Tibial nerve (tissue), 4 donors: ENCODE measurements at regions not wholly inside any gene's neighbourhood (a gene's known extent, or its start where the extent isn't known, plus 50 kb on each side); places are given as distances from the start of the nearest gene placed in this dataset.

ENCODE experiments used
- DNase-seq, 2 donors: peaks; one replicate each; pipeline ENCODE4 v3.0.0-alpha.2; 2019; ENCODE audit warnings: low spot score in 2 of 2
- H3K27ac ChIP-seq, 4 donors: fragments of 200-600 bp; sonication (generic) in 3 of 4; one replicate each; pipeline ENCODE4 v1.5.1; 2017 to 2019; ENCODE audit warnings: mild to moderate bottlenecking in 1 of 4
- H3K27me3 ChIP-seq, 2 donors: fragments of 200-600 bp; sonication (generic) in 1 of 2; one replicate each; pipeline versions ENCODE4 v1.5.1 to v1.6.0; 2017 to 2019
- H3K36me3 ChIP-seq, 3 donors: fragments of 200-600 bp; sonication (generic); one replicate each; pipeline ENCODE4 v1.5.1; 2018 to 2019
- H3K4me1 ChIP-seq, 4 donors: fragments of 200-600 bp; sonication (generic) in 3 of 4; one replicate each; pipeline ENCODE4 v1.5.1; 2017 to 2019
- H3K4me3 ChIP-seq, 4 donors: fragments of 200-600 bp; sonication (generic) in 3 of 4; one replicate each; pipeline ENCODE4 v1.5.1; 2017 to 2019; ENCODE audit warnings: mild to moderate bottlenecking in 1 of 4, moderate library complexity in 1 of 4
- H3K9me3 ChIP-seq, 4 donors: fragments of 200-600 bp; sonication (generic) in 3 of 4; one replicate each; pipeline ENCODE4 v1.5.1; 2017 to 2019
- EP300 ChIP-seq, 2 donors: sonication (generic); formaldehyde crosslinking; IDR thresholded peaks; one replicate each; pipeline ENCODE4 v1.6.1; 2017; ENCODE audit warnings: antibody characterized with exemption in 2 of 2, mild to moderate bottlenecking in 1 of 2
- POLR2A ChIP-seq, 2 donors: fragments of 450-650 bp; IDR thresholded peaks; one replicate each; pipeline ENCODE4 v1.6.1; 2017; ENCODE audit warnings: antibody characterized with exemption in 2 of 2, mild to moderate bottlenecking in 2 of 2, moderate library complexity in 2 of 2
- WGBS, 2 donors: methylation state at CpG; one replicate each; pipeline ENCODE4 v1.1.5; 2018; 5-methylcytosine and 5-hydroxymethylcytosine counted together
- TF ChIP-seq, protein P1 (sequence below), 5 experiments: fragments of 200-600 bp in 3 of 5; fragments of 450-650 bp in 2 of 5; sonication (generic) in 3 of 5; IDR thresholded peaks; one replicate each; pipeline ENCODE4 v1.5.1; 2016 to 2019; ENCODE audit warnings: antibody characterized with exemption in 5 of 5, mild to moderate bottlenecking in 3 of 5, moderate library complexity in 2 of 5

GRCh38 chr13:107836685-107837084, 378.7 kb downstream of the LIG4 start:
- WGBS, 2 donors, result 83 to 88% methylated on average over 6 of the region's 6 CpGs
- H3K27me3 ChIP-seq, result no peaks in the 10 kb centered on the region
- H3K4me1 ChIP-seq, result no peaks in the 10 kb centered on the region
- H3K36me3 ChIP-seq, result no peaks in the 10 kb centered on the region
- TF ChIP-seq POLR2A (IDR thresholded peaks at IDR 0.05) (no peak), EP300 (IDR thresholded peaks at IDR 0.05) (no peak)
- TF ChIP-seq, protein P1, sequence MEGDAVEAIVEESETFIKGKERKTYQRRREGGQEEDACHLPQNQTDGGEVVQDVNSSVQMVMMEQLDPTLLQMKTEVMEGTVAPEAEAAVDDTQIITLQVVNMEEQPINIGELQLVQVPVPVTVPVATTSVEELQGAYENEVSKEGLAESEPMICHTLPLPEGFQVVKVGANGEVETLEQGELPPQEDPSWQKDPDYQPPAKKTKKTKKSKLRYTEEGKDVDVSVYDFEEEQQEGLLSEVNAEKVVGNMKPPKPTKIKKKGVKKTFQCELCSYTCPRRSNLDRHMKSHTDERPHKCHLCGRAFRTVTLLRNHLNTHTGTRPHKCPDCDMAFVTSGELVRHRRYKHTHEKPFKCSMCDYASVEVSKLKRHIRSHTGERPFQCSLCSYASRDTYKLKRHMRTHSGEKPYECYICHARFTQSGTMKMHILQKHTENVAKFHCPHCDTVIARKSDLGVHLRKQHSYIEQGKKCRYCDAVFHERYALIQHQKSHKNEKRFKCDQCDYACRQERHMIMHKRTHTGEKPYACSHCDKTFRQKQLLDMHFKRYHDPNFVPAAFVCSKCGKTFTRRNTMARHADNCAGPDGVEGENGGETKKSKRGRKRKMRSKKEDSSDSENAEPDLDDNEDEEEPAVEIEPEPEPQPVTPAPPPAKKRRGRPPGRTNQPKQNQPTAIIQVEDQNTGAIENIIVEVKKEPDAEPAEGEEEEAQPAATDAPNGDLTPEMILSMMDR (IDR thresholded peaks at IDR 0.05), result no peak
- no peak for DNase-seq
- no peaks in the 10 kb centered on the region for H3K9me3 ChIP-seq
- no peak overlapping the region for H3K27ac ChIP-seq
- no peak overlapping the region for H3K4me3 ChIP-seq

GRCh38 chr13:107835339-107836018, 379.9 kb downstream of the LIG4 start:
- TF ChIP-seq, protein P1 (IDR thresholded peaks at IDR 0.05), result no peak
- TF ChIP-seq POLR2A (IDR thresholded peaks at IDR 0.05), result no peak
- TF ChIP-seq EP300 (IDR thresholded peaks at IDR 0.05), result no peak
- WGBS, 2 donors, result 79 to 84% methylated on average over 4 of the region's 4 CpGs
- Histone ChIP-seq H3K36me3 (no peaks in the 10 kb centered on the region), H3K4me1 (no peaks in the 10 kb centered on the region), H3K27me3 (no peaks in the 10 kb centered on the region), H3K27ac (no peak overlapping the region), H3K4me3 (no peak overlapping the region), H3K9me3 (no peaks in the 10 kb centered on the region)
- DNase-seq, result no peak

DNA sequence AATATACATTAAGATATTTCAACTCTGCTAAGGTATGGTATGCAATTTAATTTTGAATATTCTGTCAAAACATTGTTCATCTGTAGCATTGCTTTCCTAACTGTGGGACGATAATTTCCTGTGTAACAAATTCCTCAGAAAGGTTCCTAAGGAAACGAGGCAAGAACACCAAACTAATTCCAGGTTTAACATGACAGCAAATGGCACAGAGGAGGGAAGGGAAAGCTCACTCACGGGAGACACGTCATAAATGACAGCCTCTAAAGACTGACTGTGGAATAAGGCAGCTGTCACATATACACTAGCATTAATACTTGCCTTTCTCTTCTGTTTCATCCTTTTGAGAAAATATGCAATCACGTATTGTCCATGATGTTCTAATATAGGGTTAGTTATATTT, 380.6 kb downstream of the LIG4 start:
- WGBS, 2 donors, result 47 to 51% methylated on average over 5 of the region's 5 CpGs
- H3K4me3 ChIP-seq, result no peak overlapping the region
- DNase-seq, result no peak
- no peak overlapping the region for H3K27ac ChIP-seq
- no peaks in the 10 kb centered on the region for H3K36me3 ChIP-seq
- no peak for TF ChIP-seq EP300 (IDR thresholded peaks at IDR 0.05)
- no peak for TF ChIP-seq POLR2A (IDR thresholded peaks at IDR 0.05)
- TF ChIP-seq, protein P1 (IDR thresholded peaks at IDR 0.05), result no peak
- no peaks in the 10 kb centered on the region for H3K27me3 ChIP-seq
- H3K4me1 ChIP-seq, result no peaks in the 10 kb centered on the region
- H3K9me3 ChIP-seq, result no peaks in the 10 kb centered on the region

DNA sequence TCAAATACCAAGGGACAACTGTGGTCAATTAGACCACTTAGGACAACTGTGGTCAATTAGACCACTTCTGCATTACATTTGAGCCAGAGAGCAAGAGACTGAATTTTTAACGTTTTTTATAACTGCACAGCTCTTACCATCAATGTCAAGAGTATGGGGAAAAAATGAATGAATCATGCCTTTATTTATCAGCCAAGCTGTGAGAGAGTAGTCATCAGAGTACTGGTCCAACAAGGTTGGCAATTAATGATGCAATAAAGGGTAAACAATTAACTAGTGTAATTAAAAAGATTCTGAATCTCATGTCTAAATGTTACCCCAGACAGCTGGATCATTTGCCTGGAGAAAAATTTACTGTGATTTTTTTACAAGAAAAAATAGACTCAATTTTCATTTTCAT, 381.1 kb downstream of the LIG4 start:
- no peak for TF ChIP-seq POLR2A (IDR thresholded peaks at IDR 0.05)
- no peak for TF ChIP-seq EP300 (IDR thresholded peaks at IDR 0.05)
- Histone ChIP-seq H3K4me3 (no peak overlapping the region), H3K27me3 (no peaks in the 10 kb centered on the region), H3K36me3 (no peaks in the 10 kb centered on the region), H3K9me3 (no peaks in the 10 kb centered on the region), H3K27ac (no peak overlapping the region), H3K4me1 (no peaks in the 10 kb centered on the region)
- WGBS, 2 donors, result 42 to 55% methylated on average over 1 of the region's 1 CpG
- no peak for DNase-seq

- WGBS, 2 donors, result 88 to 90% methylated on average over 10 of the region's 10 CpGs
- no peak for TF ChIP-seq EP300 (IDR thresholded peaks at IDR 0.05)
- TF ChIP-seq, protein P1 (IDR thresholded peaks at IDR 0.05), result no peak
- no peak for TF ChIP-seq POLR2A (IDR thresholded peaks at IDR 0.05)
Observed at GRCh38 chr13:107832500-107833100, 382.7 kb downstream of the LIG4 start.

More at GRCh38 chr13:107832500-107833100, 382.7 kb downstream of the LIG4 start:
- no peaks in the 10 kb centered on the region for H3K36me3 ChIP-seq
- DNase-seq, result no peak
- no peaks in the 10 kb centered on the region for H3K9me3 ChIP-seq
- no peaks in the 10 kb centered on the region for H3K4me1 ChIP-seq
- no peaks in the 10 kb centered on the region for H3K27me3 ChIP-seq
- no peak overlapping the region for H3K27ac ChIP-seq
- no peak overlapping the region for H3K4me3 ChIP-seq
